K562 (cell line): ENCODE measurements at regions not wholly inside any gene's neighbourhood (a gene's known extent, or its start where the extent isn't known, plus 50 kb on each side); places are given as distances from the start of the nearest gene placed in this dataset.

Source experiments
- ATAC-seq: fragments of 200-7000 bp; cut with Tn5 transposase; 3 replicates; pipeline ENCODE4 v1.9.1; 2020; ENCODE audit warnings: moderate library complexity
- BruUV-seq: library from RNA; stranded (reverse); fragments of 400-500 nt; replicated peaks from 2 replicates; lab custom pipeline; 2021; lab: Mats Ljungman, UMichigan
- CTCF ChIA-PET: fragments of 300-600 bp; formaldehyde crosslinking; extraction: SDS; loops from one replicate; lab custom pipeline; 2021; ENCODE audit warnings: low intra/inter-chr PET ratio; lab: Yijun Ruan, JAX
- POLR2A ChIA-PET: fragments of 300-600, 350-650 bp; sonication (Branson Sonifier 250); formaldehyde crosslinking; extraction: SDS; loops from one replicate; lab custom pipeline; 2021; ENCODE audit warnings: antibody characterized with exemption, inconsistent platforms; lab: Yijun Ruan, JAX
- DNase-seq, 4 experiments: peaks; one replicate each; pipeline versions ENCODE4 v3.0.0 to v3.0.0-alpha.2; 2011 to 2018; ENCODE audit warnings: low spot score in 3 of 4, mixed read lengths in 3 of 4; ENCODE audit errors: extremely low read depth in 1 of 4
- FAIRE-seq: peaks from 2 replicates; lab custom pipeline; 2011; peaks lifted over from hg19 to GRCh38; lab: Jason Lieb, UNC
- H2AFZ ChIP-seq: 2 replicates; pipeline ENCODE4 v1.6.0; 2011; ENCODE audit warnings: low read depth, low read length, control low read depth, inconsistent platforms
- H3K27ac ChIP-seq: fragments of 200-600 bp; 3 replicates; pipeline ENCODE4 v1.8.0; 2011; ENCODE audit warnings: low read depth, mild to moderate bottlenecking, control low read depth, inconsistent platforms, low read length, moderate library complexity, mixed read lengths; ENCODE audit errors: extremely low read depth
- H3K27me3 ChIP-seq, 2 experiments: fragments of 300-600 bp in 1 of 2; 2 replicates in 1 of 2; 3 replicates in 1 of 2; pipeline versions ENCODE4 v1.6.0 to v1.8.0; 2011; ENCODE audit warnings: inconsistent platforms in 2 of 2, low read length in 2 of 2, mild to moderate bottlenecking in 1 of 2, mixed read lengths in 1 of 2, moderate library complexity in 1 of 2; ENCODE audit not compliant: control insufficient read depth in 2 of 2, insufficient read depth in 2 of 2
- H3K36me3 ChIP-seq: fragments of 300-600 bp; 3 replicates; pipeline ENCODE4 v1.8.0; 2011; ENCODE audit warnings: mild to moderate bottlenecking, low read length, inconsistent platforms; ENCODE audit not compliant: control insufficient read depth, insufficient read depth
- H3K4me1 ChIP-seq, 2 experiments: fragments of 200-600 bp in 1 of 2; replicated peaks in 1 of 2; 2 replicates in 1 of 2; 3 replicates in 1 of 2; pipeline versions ENCODE4 v1.5.1 to v1.8.0; 2011; ENCODE audit warnings: inconsistent platforms in 2 of 2, low read length in 2 of 2, mild to moderate bottlenecking in 1 of 2, mixed read lengths in 1 of 2, moderate library complexity in 1 of 2; ENCODE audit not compliant: control insufficient read depth in 2 of 2, insufficient read depth in 2 of 2
- H3K4me2 ChIP-seq: 2 replicates; pipeline ENCODE4 v1.6.1; 2011; ENCODE audit warnings: low read length, control low read depth, inconsistent platforms, mixed read lengths; ENCODE audit not compliant: insufficient read depth
- H3K4me3 ChIP-seq: fragments of 200-600 bp; sonication (generic), shearing (Covaris generic); 2 replicates; pipeline ENCODE4 v1.5.1; 2016; ENCODE audit warnings: control low read depth, inconsistent platforms
- H3K79me2 ChIP-seq: fragments of 200-600 bp; 3 replicates; pipeline ENCODE4 v1.8.0; 2011; ENCODE audit warnings: low read length, inconsistent platforms; ENCODE audit not compliant: control insufficient read depth, insufficient read depth
- H3K9ac ChIP-seq, 2 experiments: 2 replicates each; pipeline versions ENCODE4 v1.6.0 to v1.6.1; 2011; ENCODE audit warnings: low read depth in 2 of 2, low read length in 2 of 2, control low read depth in 1 of 2, inconsistent platforms in 1 of 2, mild to moderate bottlenecking in 1 of 2, mixed read lengths in 1 of 2; ENCODE audit not compliant: insufficient read depth in 1 of 2
- H3K9me1 ChIP-seq: one replicate; pipeline ENCODE4 v1.6.0; 2011; ENCODE audit warnings: inconsistent platforms, mild to moderate bottlenecking, low read length, moderate library complexity; ENCODE audit not compliant: control insufficient read depth, insufficient read depth
- H3K9me3 ChIP-seq: replicated peaks from 2 replicates; pipeline ENCODE4 v1.5.1; 2011; ENCODE audit warnings: low read depth, low read length, inconsistent platforms; ENCODE audit not compliant: control insufficient read depth, insufficient read depth
- H4K20me1 ChIP-seq: replicated peaks from 2 replicates; pipeline ENCODE4 v1.6.1; 2011; ENCODE audit warnings: low read length, inconsistent platforms, mixed read lengths; ENCODE audit not compliant: control insufficient read depth, insufficient read depth
- BRD9 ChIP-seq: fragments of 450-650 bp; IDR thresholded peaks from 2 replicates; pipeline ENCODE4 v1.6.1; 2018; ENCODE audit warnings: low read depth; ENCODE audit not compliant: partially characterized antibody
- CBFA2T2 ChIP-seq: fragments of 450-650 bp; conservative IDR thresholded peaks from 2 replicates; pipeline ENCODE4 v1.6.1; 2017; ENCODE audit warnings: mild to moderate bottlenecking
- EGR1 ChIP-seq: fragments of 450-650 bp; conservative IDR thresholded peaks from 2 replicates; pipeline ENCODE4 v1.6.1; 2017; ENCODE audit warnings: mild to moderate bottlenecking
- FOXA3 ChIP-seq, 2 experiments: fragments of 450-650 bp in 1 of 2; sonication (generic) in 1 of 2; formaldehyde crosslinking; IDR thresholded peaks in 1 of 2; conservative IDR thresholded peaks in 1 of 2; 2 replicates each; pipeline versions ENCODE4 v1.4.0 to v1.8.0; 2020 to 2022; ENCODE audit warnings: mild to moderate bottlenecking in 2 of 2, missing genetic modification reagents in 1 of 2
- FOXJ3 ChIP-seq: sonication (generic); formaldehyde crosslinking; IDR thresholded peaks from 2 replicates; pipeline ENCODE4 v1.4.0; 2020; ENCODE audit warnings: mild to moderate bottlenecking, missing genetic modification reagents
- GMEB1 ChIP-seq: fragments of 250-450 bp; sonication (Bioruptor Pico); IDR thresholded peaks from 2 replicates; pipeline ENCODE4 v1.4.0; 2020; ENCODE audit warnings: mild to moderate bottlenecking
- MCM5 ChIP-seq: fragments of 450-650 bp; IDR thresholded peaks from 2 replicates; pipeline ENCODE4 v1.6.1; 2016; ENCODE audit warnings: low read depth
- MYC ChIP-seq, 2 experiments: fragments of 250-450 bp in 1 of 2; sonication (Bioruptor Pico) in 1 of 2; IDR thresholded peaks; 2 replicates each; pipeline versions ENCODE4 v1.5.1 to v1.6.1; 2012 to 2021; ENCODE audit warnings: low read depth in 2 of 2, borderline replicate concordance in 1 of 2, improper control_type of control experiment in 1 of 2, low read length in 1 of 2, mild to moderate bottlenecking in 1 of 2, moderate library complexity in 1 of 2
- OTX1 ChIP-seq: fragments of 450-650 bp; formaldehyde crosslinking; IDR thresholded peaks from 2 replicates; pipeline ENCODE4 v1.4.0; 2022; ENCODE audit warnings: mild to moderate bottlenecking
- PPARD ChIP-seq: fragments of 250-450 bp; sonication (Bioruptor Pico); IDR thresholded peaks from 2 replicates; pipeline ENCODE4 v1.8.0; 2022; ENCODE audit warnings: inconsistent platforms, mild to moderate bottlenecking, moderate library complexity
- RFX7 ChIP-seq: fragments of 250-450 bp; sonication (Bioruptor Pico); IDR thresholded peaks from 2 replicates; pipeline ENCODE4 v1.5.1; 2021; ENCODE audit warnings: mild to moderate bottlenecking
- TAF7 ChIP-seq: fragments of 450-650 bp; IDR thresholded peaks from 2 replicates; pipeline ENCODE4 v1.6.1; 2016; ENCODE audit warnings: missing genetic modification characterization, missing compliant biosample characterization
- ZEB2 ChIP-seq: fragments of 450-650 bp; IDR thresholded peaks from 2 replicates; pipeline ENCODE4 v1.6.1; 2016
- ZNF507 ChIP-seq: conservative IDR thresholded peaks from 2 replicates; pipeline ENCODE4 v1.6.1; 2017; ENCODE audit warnings: missing genetic modification characterization, missing compliant biosample characterization
- WGBS: fragments of 100-300 bp; shearing (Covaris generic); methylation state at CpG from one replicate; pipeline ENCODE4 v1.1.6; 2016; ENCODE audit warnings: low coverage, mixed read lengths; ENCODE audit not compliant: insufficient coverage; ENCODE audit errors: missing lambda C conversion rate; 5-methylcytosine and 5-hydroxymethylcytosine counted together
- in situ Hi-C: fragments of 300-500 bp; cut with MboI; formaldehyde crosslinking; loops from 4 replicates; pipeline ENCODE4 v1.15.0; 2018; ENCODE audit warnings: inconsistent platforms, mixed read lengths
- intact Hi-C: fragments of 100-400 bp; cut with micrococcal nuclease; formaldehyde crosslinking; loops from 2 replicates; pipeline ENCODE4 v1.14.2; 2022

- CTCF ChIA-PET, result no interaction called here
- Histone ChIP-seq H3K27ac (no peak overlapping the region), H3K79me2 (no peaks in the 10 kb centered on the region), H3K9me3 (no peaks in the 10 kb centered on the region), H2AFZ (no peak overlapping the region), H4K20me1 (no peaks in the 10 kb centered on the region), H3K4me1 (no peaks in the 10 kb centered on the region), H3K36me3 (no peaks in the 10 kb centered on the region), H3K9ac (no peak overlapping the region), H3K9me1 (no peaks in the 10 kb centered on the region), H3K4me2 (no peak overlapping the region), H3K27me3 (no peaks in the 10 kb centered on the region), H3K4me3 (no peak overlapping the region)
- POLR2A ChIA-PET, result no interaction called here
- no peak for DNase-seq
- WGBS, result 0% methylated on average over 1 of the region's 1 CpG
- ATAC-seq, result no peak
- TF ChIP-seq MCM5 (no peak), EGR1 (no peak)
- intact Hi-C loops (no loop called here), in situ Hi-C loops (no loop called here)
- no TSS peak for BruUV-seq
- no peak for FAIRE-seq
These were observed 503.9 kb downstream of the CDH11 start for GRCh38 chr16:64617836-64618476.

- DNase-seq, result no peak
- Histone ChIP-seq H2AFZ (no peak overlapping the region), H3K9me3 (no peaks in the 10 kb centered on the region), H3K4me3 (no peak overlapping the region), H3K79me2 (no peaks in the 10 kb centered on the region), H3K27me3 (no peaks in the 10 kb centered on the region), H3K9ac (no peak overlapping the region), H3K4me2 (no peak overlapping the region), H3K4me1 (no peaks in the 10 kb centered on the region), H3K36me3 (no peaks in the 10 kb centered on the region), H3K27ac (no peak overlapping the region), H3K9me1 (no peaks in the 10 kb centered on the region), H4K20me1 (no peaks in the 10 kb centered on the region)
- no peak for ATAC-seq
- in situ Hi-C loops, result no loop called here
- intact Hi-C loops, result no loop called here
- 0% methylated on average over 4 of the region's 6 CpGs for WGBS
- POLR2A ChIA-PET, result no interaction called here
- no TSS peak for BruUV-seq
- FAIRE-seq, result no peak
- CTCF ChIA-PET, result no interaction called here
- TF ChIP-seq FOXJ3 (no peak), OTX1 (CRISPR knock-in tag) (no peak), RFX7 (CRISPR knock-in tag) (no peak), BRD9 (no peak), TAF7 (no peak), PPARD (CRISPR knock-in tag) (no peak), GMEB1 (no peak), ZNF507 (tag) (no peak), MYC (IDR thresholded peaks at IDR 0.05; ENCODE audit: low read depth, low read length) (no peak), MYC (CRISPR knock-in tag; IDR thresholded peaks at IDR 0.05; ENCODE audit: borderline replicate concordance, low read depth) (no peak), CBFA2T2 (no peak), ZEB2 (no peak), FOXA3 (CRISPR knock-in tag; conservative IDR thresholded peaks at IDR 0.05 in 1 of 2, IDR thresholded peaks at IDR 0.05 in 1 of 2) (no peak)
These were observed 506.1 kb downstream of the CDH11 start for GRCh38 chr16:64615630-64616280.
